Activated CD4-positive, CD25-positive, alpha-beta regulatory T cell (primary cell): ENCODE measurements at regions not wholly inside any gene's neighbourhood (a gene's known extent, or its start where the extent isn't known, plus 50 kb on each side); places are given as distances from the start of the nearest gene placed in this dataset.
A peak's percentile ranks its signal among the peaks of the same experiment; 100 is the strongest.
"Not testable (repeated sequence)": the region's sequence is repeated elsewhere in the genome, so short reads cannot be mapped to it uniquely, and the experiment has no call there.

ENCODE experiments used
- DNase-seq, 4 experiments: peaks; one replicate each; lab custom pipeline; 2025; lab: John Stamatoyannopoulos, UW

- DNase-seq: no peak
Measured at GRCh38 chr9:34793428-34793827, 83.5 kb upstream of the CCL21 start.

GRCh38 chr9:34783951-34784487, 74.1 kb upstream of the CCL21 start:
- DNase-seq: no peak

- DNase-seq: no peak
Measured at GRCh38 chr9:34782372-34782771, 72.4 kb upstream of the CCL21 start.

- DNase-seq: no peak
Measured at GRCh38 chr9:34777666-34778065, 67.7 kb upstream of the CCL21 start.

- no peak for DNase-seq
Measured at GRCh38 chr9:34773955-34774354, 64.0 kb upstream of the CCL21 start.

- DNase-seq: no peak
Measured at GRCh38 chr9:34773306-34773910, 63.5 kb upstream of the CCL21 start.

- DNase-seq: no peak
Measured at GRCh38 chr9:34771007-34771406, 61.1 kb upstream of the CCL21 start.

- DNase-seq: not testable (repeated sequence)
Measured at GRCh38 chr9:34767087-34767486, 57.2 kb upstream of the CCL21 start.

GRCh38 chr9:34760196-34761040, 50.5 kb upstream of the CCL21 start:
- DNase-seq: peak in 2 of 4 experiments; percentile 6 to 10
